Gastroesophageal sphincter (tissue), 3 donors: ENCODE measurements at regions not wholly inside any gene's neighbourhood (a gene's known extent, or its start where the extent isn't known, plus 50 kb on each side); places are given as distances from the start of the nearest gene placed in this dataset.

Source experiments
- EP300 ChIP-seq: sonication (generic); formaldehyde crosslinking; IDR thresholded peaks from one replicate; pipeline ENCODE4 v1.6.1; 2017; ENCODE audit warnings: antibody characterized with exemption, mild to moderate bottlenecking
- POLR2A ChIP-seq, 2 donors: fragments of 450-650 bp; IDR thresholded peaks; one replicate each; pipeline ENCODE4 v1.6.1; 2017; ENCODE audit warnings: antibody characterized with exemption in 2 of 2, mild to moderate bottlenecking in 2 of 2, moderate library complexity in 1 of 2
- TF ChIP-seq, protein P1 (sequence below), 4 experiments: fragments of 200-600 bp in 2 of 4; fragments of 450-650 bp in 2 of 4; sonication (generic) in 1 of 4; IDR thresholded peaks; one replicate each; pipeline ENCODE4 v1.5.1; 2017 to 2019; ENCODE audit warnings: antibody characterized with exemption in 4 of 4, mild to moderate bottlenecking in 2 of 4, moderate library complexity in 2 of 4

DNA sequence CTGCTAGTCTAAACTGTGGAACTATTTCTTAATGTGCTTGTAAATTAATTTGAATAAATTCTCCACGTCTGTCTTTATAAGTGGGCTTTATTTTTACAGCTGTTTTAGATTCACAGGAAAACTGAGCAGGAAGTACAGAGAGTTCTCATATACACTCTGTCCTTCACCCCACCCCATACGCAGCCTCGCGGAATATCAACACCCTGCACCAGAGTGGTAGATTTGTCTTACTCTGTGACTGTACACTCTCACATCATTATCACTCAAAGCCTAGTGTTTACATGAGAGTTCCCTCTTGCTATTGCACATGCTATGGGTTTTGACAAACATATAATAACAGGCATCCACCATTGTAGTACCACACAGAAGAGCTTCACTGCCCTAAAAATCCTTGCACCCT, 179.7 kb upstream of the DAB2 start:
- TF ChIP-seq, protein P1, sequence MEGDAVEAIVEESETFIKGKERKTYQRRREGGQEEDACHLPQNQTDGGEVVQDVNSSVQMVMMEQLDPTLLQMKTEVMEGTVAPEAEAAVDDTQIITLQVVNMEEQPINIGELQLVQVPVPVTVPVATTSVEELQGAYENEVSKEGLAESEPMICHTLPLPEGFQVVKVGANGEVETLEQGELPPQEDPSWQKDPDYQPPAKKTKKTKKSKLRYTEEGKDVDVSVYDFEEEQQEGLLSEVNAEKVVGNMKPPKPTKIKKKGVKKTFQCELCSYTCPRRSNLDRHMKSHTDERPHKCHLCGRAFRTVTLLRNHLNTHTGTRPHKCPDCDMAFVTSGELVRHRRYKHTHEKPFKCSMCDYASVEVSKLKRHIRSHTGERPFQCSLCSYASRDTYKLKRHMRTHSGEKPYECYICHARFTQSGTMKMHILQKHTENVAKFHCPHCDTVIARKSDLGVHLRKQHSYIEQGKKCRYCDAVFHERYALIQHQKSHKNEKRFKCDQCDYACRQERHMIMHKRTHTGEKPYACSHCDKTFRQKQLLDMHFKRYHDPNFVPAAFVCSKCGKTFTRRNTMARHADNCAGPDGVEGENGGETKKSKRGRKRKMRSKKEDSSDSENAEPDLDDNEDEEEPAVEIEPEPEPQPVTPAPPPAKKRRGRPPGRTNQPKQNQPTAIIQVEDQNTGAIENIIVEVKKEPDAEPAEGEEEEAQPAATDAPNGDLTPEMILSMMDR (IDR thresholded peaks at IDR 0.05), result no peak
- no peak for TF ChIP-seq POLR2A (IDR thresholded peaks at IDR 0.05)
- TF ChIP-seq EP300, result no peak
